Right ventricle myocardium inferior (tissue), 1 donor: ENCODE measurements at regions not wholly inside any gene's neighbourhood (a gene's known extent, or its start where the extent isn't known, plus 50 kb on each side); places are given as distances from the start of the nearest gene placed in this dataset.

Experiments
- ATAC-seq: fragments of 200-7000 bp; cut with Tn5 transposase; one replicate; pipeline ENCODE4 v1.9.1; 2020; ENCODE audit warnings: mild to moderate bottlenecking, moderate library complexity
- DNase-seq: peaks from one replicate; pipeline ENCODE4 v3.0.0; 2021; ENCODE audit errors: missing footprints
- intact Hi-C: fragments of 100-400 bp; cut with DNase I; formaldehyde crosslinking; loops from one replicate; pipeline ENCODE4 v1.11.0; 2022
- donor health status: DM: no; HTN: yes; CAD: no; lungs with severe emphysema.

DNA sequence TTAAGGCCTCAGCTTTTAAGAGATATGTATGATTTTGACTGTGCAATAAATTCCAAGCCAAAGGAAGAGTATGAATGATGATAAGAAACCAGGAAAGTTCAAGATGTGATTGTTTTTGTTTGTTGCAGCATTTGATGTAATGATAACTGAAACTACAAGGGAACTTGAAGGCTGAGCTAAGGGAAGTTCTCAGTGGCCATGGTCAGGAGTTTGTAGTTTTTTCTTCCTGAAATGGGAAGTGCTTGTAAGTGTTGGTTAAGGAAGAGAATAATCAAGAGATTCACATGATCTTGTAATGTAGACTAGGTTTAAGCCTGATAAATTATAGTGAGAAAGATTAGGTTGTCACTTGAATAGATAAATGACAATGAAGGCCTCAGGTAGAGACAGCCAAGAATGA, 53.4 kb downstream of the PTCHD4 start:
- DNase-seq (no peak), ATAC-seq (no peak)
- intact Hi-C loops: no loop called here

DNA sequence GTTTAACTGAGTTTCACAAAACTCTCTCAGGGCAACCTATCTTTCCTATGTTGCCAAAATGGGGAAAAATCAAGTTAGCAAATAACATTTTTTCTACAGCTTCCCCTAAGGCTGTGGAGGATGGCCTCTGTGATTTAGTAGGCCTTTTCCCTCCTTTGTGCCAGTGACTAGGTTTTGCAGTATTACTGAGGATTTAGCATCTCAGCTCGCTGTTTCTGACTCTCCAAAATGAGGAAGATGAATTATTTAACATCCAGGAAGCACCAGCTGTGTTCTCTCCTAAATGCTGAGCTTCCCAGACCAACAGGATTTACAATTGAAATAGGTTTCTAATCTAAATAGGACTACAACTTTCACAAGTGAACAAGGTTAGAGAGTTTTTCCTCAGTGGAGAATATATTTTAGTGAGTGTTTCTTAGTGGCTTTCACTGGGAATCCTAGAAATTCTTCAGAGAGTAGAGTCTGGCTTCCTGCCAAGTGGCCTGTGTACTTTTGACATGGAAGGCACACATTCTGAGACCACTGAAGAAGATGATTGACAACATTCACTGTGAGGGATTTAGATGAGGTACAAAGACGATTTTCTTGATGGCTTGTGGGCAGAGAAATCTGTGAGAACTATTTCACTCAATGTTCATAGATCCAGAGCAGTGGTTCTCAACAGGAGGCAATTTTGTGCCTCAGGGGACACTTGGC, 62.4 kb downstream of the PTCHD4 start:
- peak; percentile 31 for ATAC-seq
- intact Hi-C loops: no loop called here
- no peak for DNase-seq

DNA sequence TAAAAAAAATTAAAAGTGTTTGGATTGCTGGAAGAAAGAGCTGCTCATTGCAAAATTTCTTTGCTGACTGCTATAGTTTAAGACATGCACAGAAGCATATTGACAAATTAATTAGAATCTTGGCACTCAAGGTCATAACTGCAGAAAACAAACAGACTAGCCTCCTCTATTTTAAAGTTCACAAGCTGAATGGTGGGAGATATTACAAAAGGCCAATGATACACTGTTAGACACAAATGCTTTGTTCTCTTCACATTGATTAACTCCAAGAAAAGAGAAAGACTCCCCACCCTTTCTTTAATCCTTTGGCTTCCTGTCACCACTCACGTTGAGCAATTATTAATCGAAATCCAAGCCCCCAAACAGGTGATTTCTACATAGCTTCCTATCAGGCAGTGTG, 69.1 kb downstream of the PTCHD4 start:
- intact Hi-C loops: no loop called here
- no peak for DNase-seq
- no peak for ATAC-seq

DNA sequence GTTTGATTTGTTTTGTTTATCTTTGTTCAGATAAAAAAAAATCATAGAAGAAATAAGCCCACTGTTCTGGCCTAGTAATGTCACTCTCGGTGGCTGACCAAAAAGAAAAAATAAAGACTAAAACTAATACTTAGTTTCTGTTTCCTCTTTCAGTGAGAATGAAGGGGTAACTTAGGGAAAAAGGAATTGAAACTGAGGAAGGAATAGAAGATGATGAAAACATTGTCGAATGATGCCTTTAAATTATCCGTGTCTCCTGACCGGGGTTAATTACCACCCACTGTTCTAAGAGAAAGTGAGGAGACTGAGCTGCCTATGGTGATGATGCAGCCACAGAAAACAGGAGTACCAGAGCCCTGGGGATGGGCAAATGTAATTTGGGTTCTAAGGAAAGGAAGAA, 73.1 kb downstream of the PTCHD4 start:
- no peak for DNase-seq
- ATAC-seq: no peak
- intact Hi-C loops: no loop called here

DNA sequence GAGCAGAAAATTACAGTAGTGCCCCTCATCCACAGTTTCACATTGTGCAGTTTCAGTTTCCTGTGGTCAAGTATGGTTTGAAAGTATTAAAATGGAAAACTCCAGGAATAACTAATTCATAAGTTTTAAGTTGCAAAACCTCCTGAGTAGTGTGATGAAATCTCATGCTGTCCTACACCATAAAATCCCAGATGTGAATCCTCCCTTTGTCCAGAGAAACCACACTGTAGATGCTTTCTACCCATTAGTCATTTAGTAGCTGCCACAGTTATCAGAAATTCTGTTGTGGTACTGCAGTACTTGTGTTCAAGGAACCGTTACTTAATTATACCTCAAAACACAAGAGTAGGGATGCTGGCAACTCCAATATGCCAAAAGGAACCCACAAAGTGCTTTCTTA, 74.7 kb downstream of the PTCHD4 start:
- ATAC-seq: no peak
- intact Hi-C loops: no loop called here
- no peak for DNase-seq

DNA sequence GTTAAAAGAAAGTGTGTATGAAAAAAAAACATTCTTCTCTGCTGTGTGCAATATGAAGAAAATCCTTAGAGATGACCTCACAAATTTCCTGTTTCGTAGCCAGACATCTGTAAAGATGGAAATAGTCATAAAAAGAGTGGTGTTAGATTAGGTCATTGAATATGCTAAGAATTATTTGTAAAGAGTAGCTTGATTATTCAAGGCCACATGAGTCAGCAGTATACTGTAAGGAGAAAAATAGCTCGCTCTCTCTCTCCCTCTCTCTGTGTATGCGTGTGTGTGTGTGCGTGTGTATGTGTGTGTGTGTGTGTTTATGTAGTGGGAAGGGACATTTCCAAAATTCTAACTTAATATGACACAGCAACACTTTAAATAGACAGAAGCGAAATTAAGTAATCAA, 78.8 kb downstream of the PTCHD4 start:
- intact Hi-C loops: no loop called here
- DNase-seq (no peak), ATAC-seq (no peak)

DNA sequence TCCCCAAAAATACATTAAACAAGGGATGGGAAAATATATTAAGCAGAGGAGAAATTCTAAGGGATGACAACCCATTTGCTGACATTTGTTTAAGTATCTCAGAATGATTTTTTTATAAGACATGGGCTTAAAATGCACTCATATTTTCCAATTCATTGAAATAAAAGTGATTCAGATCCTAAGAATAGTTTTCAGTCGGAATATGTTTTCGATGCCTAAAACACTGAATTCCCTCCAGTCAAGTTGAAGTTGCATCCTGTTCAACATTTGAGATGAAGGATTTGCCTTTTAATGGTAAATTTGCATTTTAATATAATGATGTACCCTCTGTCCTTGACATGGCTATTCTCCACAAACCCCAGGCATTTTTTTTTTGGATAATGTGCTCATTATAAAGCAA, 79.3 kb downstream of the PTCHD4 start:
- DNase-seq (no peak), ATAC-seq (no peak)
- intact Hi-C loops: no loop called here

DNA sequence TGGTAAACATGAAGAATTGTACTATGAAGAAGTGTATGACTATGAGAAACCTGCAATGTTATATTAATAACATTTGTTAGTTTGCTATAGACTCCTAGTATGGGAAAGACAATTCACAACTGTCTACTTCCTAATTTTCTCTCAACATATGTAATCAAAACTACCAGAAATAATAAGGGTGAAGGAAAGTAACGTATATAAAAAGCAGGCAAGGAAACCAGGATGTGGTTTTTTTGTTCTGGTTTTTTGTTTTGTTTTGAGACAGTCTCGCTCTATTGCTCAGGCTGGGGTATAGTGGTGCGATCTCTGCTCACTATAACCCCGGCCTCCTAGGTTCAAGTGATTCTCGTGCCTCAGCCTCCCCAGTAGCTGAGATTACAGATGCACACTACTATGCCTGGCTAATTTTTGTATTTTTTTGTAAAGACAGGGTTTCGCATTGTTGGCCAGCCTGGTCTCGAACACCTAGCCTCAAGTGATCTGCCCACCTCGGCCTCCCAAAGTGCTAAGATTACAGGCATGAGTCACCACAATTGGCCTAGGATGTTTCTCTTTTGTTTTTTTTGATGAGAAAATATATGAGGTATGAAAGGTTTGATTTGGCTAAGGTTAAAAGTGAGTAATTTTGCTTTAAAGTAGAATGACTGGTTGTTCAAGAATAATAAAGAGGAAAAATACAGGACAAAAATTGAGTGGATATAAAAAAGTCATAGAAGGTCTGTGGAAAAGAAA, 83.1 kb downstream of the PTCHD4 start:
- intact Hi-C loops: no loop called here
- no peak for ATAC-seq
- no peak for DNase-seq

DNA sequence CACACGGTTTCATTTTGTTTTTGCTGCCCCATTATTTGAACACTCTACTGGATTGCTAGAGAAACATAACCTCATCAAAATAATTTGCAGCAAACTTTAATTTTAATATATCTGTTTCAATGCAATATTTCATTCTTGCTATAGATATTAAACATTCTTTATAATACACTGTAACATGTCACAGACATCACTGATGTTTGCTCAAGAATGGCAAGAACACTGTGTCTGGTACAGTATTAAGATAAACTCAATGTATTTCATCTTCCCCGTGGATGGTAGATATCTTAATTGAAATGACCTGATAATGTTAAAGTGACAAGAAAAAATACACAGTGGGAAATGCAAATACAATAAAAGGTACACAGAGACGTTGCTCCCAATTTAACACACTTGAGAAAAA, 86.0 kb downstream of the PTCHD4 start:
- DNase-seq: no peak
- no peak for ATAC-seq
- intact Hi-C loops: no loop called here

DNA sequence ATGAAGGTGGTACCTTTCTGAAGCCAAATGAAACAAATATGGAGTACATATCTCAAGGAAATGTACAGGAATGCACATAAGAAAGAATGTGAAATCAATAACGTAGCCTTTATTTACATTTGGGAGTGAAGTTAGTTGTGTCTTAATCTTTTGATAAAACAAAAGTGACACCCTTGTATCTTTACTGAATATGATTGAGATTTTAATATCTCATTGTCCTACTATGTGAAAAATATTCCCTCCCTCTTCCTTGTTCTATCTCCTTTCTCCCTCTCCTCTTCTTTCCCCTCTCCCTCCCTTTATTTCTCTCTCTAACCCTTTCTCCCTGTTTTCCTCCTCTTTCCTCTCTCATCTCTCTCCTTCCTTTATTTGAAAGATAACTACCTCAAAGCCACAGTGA, 89.1 kb downstream of the PTCHD4 start:
- DNase-seq: no peak
- ATAC-seq: no peak
- intact Hi-C loops: no loop called here

DNA sequence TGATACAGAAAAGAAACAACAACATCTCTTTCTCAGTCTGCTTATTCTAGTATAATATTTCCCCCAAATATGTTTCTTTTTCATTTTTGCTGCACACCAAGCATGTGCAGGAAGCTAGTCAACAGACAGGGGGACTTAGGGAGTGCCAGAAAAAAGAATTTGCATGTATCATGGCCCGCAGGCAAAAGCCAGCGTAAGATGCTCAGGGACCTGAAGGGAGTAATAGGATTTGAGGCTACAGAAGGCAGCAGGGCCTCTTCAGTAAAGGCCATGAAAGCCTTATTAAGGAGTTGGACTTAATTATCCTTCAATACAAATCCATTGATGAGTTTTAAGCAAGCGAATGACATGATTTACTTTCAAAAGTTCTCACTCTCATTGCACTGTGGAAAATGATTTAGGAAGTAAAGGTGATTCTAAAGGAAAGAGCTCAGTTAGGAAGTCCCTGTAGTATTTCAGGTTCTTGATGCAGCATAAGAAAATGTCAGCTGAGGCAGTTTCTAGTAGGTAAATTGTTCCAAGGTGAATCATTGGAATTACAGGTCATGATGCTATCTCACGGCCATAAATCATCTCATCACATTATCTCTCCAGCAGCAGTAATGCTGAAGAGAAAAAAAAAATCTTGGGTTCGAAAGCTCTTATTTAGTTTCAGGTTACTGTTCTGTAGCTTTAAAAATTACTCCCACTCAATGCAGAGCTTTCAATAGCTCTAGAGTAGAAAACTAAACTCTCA, 94.8 kb downstream of the PTCHD4 start:
- ATAC-seq: no peak
- DNase-seq: no peak
- intact Hi-C loops: no loop called here

DNA sequence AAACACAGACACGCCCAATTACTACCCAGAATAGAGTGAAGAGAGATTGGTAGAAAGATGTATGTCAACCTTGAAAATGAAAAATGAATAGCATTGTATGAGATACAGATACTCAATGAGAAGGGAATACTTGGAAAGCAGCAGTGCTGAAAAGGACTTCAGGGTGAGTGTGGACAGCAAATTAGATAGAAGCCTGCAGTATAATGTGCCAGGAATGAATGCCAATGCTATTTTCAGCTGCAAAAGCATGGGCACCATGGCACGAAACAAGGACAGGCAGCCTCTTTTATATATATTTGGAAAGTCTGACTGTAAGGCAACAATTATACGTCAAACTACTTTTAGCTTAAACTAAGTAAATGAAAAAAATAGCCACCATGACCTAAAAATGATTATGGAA, 118.2 kb downstream of the PTCHD4 start:
- intact Hi-C loops: no loop called here
- DNase-seq: no peak
- ATAC-seq: peak; percentile 82

DNA sequence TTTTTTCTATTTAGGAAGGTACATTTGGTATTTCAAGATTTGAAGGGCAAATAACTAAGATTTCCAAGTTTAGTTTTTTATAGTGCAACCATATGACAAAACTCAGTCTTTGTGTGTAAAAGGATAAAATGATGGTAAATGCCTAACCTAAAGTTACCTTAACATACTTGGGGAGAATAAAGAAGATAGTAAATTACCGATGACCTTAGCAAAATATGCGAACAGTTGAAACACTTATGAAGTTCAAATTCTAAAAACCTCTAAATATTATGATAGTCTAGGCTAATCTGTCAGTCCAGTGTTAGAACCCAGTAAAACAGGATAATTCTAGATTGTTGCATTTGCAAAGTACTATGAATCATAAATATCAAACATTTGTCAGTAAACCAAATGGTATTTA, 127.5 kb downstream of the PTCHD4 start:
- ATAC-seq (no peak), DNase-seq (no peak)
- intact Hi-C loops: no loop called here

DNA sequence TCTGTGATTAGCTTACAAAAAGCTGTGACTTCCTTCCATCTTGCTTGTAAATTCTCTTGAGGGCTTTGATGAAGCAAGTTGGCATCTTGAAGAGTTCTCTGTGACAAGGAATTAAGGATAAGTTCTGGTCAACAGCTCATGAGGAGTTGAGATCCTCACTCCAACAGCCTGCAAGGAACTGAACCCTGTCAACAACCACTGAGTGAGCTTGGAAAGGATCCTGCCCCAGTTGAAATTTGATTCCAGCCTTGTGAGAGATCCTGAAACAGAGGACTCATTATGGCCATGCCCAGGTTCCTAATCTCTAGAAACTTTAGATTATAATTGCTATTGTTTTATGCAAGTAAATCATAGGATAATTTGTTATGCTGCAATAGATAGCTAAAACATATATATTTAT, 133.7 kb downstream of the PTCHD4 start:
- DNase-seq (no peak), ATAC-seq (no peak)
- intact Hi-C loops: no loop called here

DNA sequence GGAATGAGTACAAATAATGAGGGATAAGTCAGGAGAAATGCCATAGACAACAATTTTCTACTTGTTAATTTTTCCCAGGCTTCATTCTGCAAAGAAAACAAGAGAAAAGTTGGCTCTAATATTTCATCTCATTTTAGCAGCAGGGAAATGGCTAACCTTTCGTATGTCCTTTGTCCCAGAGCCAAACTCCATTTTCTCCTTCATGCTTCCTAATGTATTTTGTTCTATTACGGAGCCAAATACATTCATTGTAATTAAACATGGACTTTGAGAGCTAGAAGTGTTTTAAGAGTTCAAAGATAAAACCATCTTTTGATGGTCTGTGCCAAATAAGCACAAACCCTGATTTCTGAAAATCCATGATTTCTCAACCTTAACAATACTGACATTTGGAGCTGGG, 136.9 kb downstream of the PTCHD4 start:
- intact Hi-C loops: no loop called here
- ATAC-seq (no peak), DNase-seq (no peak)

DNA sequence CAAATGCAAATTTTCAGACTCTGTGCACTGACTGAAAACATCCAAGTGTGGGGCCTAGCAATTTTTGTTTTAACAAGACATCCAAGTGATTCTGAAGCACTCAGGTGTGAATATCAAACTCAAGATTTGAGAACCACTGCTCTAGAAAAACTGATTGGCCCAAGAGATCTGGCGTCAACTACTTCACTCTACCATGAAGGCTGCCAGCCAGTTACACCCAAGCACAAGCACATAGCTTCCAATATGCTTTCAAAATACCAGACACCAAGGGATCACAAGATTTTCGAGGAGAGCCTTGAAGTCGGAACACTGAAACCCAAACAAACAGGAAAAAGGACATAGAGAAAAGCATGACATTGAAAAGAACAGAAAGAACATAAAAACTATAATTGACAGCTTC, 140.2 kb downstream of the PTCHD4 start:
- DNase-seq (no peak), ATAC-seq (no peak)
- intact Hi-C loops: no loop called here

DNA sequence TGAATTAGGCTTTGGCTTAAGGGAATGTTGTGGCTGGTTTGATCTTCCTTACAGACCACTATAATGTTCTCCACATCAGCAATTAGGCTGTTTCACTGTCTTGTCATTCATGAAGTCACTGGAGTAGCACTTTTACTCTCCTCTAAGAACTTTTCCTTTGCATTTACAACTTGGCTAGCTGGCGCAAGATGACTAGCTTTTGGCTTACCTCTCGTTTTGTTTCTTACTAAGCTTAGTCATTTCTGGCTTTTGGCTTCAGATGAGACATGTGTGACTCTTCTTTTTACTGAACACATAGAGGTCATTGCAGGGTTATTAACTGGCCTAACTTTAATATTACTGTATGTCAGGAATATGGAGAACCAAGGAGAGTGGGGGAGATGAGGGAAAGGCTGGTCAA, 143.2 kb downstream of the PTCHD4 start:
- ATAC-seq (no peak), DNase-seq (no peak)
- intact Hi-C loops: no loop called here

DNA sequence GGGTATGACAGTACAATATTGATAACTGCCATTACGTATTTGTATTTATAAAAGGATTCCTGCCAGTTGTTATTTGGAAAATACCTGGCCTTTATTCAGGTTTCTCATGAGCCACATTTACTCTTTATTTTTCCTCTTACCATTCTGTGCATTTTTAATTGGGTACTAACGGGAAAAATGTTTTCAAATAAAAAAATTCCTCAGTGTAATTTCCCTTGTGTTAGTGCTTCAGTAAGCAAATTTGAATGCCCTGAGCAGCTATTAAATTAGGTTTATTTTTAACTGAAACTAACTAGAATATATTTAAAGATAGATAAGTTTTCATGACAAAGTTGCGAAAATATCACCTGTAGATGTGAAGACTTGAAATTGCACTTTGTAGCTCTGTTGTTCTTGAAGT, 146.0 kb downstream of the PTCHD4 start:
- DNase-seq (no peak), ATAC-seq (no peak)
- intact Hi-C loops: no loop called here

DNA sequence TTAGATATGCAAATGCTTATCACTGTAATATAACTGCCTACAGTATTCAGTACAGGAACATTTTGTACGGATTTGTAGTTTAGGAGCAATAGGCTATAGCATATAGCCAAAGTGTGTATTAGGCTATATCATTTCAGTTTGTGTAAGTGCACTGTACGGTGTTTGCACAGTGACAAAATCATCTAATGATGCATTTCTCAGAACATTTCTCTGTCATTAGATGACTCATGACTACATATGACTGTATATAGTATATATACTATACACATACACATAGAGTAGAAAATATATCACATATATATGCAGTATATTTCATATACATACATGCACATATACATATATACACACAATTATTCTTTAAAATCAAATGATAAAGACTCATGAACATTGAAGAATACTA, 158.4 kb downstream of the PTCHD4 start:
- intact Hi-C loops: no loop called here
- ATAC-seq (no peak), DNase-seq (no peak)

DNA sequence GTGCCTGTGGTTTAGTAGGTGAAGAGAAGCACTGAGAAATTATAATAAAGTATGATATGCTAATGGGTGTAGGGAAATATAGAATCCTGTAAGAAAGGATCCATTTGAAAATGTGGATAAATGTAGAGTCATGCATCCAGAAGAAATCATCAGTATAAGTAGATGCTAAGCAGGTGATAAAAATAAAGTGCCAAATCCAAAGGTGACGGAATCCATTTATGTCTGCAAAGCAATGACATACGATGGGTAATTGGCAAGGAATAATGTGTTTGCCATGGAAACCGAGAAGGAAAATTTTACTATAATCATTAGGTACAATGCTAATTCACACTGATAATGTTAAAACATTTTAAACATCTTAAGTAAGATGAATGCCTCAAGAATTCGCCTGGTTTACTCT, 163.0 kb downstream of the OPN5 start:
- ATAC-seq (no peak), DNase-seq (no peak)
- intact Hi-C loops: no loop called here
